GM18907 (cell line): ENCODE measurements at regions not wholly inside any gene's neighbourhood (a gene's known extent, or its start where the extent isn't known, plus 50 kb on each side); places are given as distances from the start of the nearest gene placed in this dataset.
"Not testable (repeated sequence)": the region's sequence is repeated elsewhere in the genome, so short reads cannot be mapped to it uniquely, and the experiment has no call there.

Experiments
- ATAC-seq: cut with Tn5 transposase; IDR thresholded peaks from one replicate; pipeline ENCODE4 v1.9.1; 2021; ENCODE audit warnings: mild to moderate bottlenecking, moderate library complexity; ENCODE audit not compliant: unreplicated experiment

DNA sequence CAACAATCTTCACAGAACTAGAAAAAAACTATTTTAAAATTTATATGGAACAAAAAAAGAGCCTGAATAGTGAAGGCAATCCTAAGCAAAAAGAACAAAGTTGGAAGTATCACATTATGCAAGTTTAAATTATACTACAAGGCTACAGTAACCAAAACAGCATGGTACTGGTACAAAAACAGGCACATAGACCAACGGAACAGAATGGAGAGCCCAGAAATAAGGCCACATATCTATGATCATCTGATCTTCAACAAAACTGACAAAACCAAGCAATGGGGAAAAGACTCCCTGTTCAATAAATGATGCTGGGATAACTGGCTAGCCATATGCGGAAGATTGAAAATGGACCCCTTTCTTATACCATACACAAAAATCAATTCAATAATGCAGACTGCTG is 74.4 kb upstream of the RTN4 start:
- not testable (repeated sequence) for ATAC-seq

DNA sequence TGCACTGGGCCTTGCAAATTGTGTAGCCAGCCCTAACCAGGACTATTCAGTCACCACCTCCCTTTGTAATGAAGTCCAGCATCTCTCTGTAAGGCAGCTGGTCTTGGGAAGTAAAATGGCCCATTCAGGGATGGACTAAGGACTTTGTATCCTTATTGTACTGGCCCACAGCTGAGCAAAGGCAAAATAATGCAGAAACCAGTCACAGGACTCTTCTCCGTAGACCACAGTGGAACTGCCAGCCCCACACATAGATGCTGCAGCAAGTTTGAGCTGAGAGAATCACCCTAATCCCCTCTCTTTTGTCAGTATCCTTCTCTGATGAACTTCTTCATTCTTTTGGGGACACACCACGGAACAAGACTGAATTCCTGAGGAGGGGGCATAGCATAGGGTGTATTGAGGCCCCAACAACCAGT is 73.6 kb upstream of the RTN4 start:
- no peak for ATAC-seq

- no peak for ATAC-seq
Observed at GRCh38 chr2:55120634-55121359, 70.5 kb upstream of the RTN4 start.

- no peak for ATAC-seq
Observed at GRCh38 chr2:55119711-55120487, 69.6 kb upstream of the RTN4 start.

GRCh38 chr2:55118643-55119083 is 68.4 kb upstream of the RTN4 start:
- no peak for ATAC-seq

GRCh38 chr2:55116966-55117365 is 66.7 kb upstream of the RTN4 start:
- ATAC-seq, result no peak

- no peak for ATAC-seq
Observed at GRCh38 chr2:55116598-55116964, 66.3 kb upstream of the RTN4 start.

GRCh38 chr2:55115761-55116597 is 65.7 kb upstream of the RTN4 start:
- ATAC-seq, result no peak

DNA sequence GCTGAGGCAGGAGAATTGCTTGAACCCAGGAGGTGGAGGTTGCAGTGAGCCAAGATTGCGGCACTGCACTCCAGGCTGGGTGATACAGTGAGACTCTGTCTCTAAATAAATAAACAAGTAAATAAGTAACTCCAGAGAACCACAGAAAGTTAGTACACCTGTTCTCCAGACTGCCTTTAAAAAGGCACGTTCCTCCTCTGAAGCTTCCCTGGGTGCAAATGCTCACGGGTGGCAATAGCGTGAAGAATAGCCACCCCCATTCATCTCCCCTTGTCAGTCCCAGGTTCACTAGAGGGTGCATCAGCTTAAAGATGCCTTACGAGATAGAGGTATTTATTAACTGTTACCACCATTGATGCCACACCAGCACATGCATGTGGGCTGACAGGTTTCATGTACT is 64.3 kb upstream of the RTN4 start:
- ATAC-seq, result peak; percentile 82

DNA sequence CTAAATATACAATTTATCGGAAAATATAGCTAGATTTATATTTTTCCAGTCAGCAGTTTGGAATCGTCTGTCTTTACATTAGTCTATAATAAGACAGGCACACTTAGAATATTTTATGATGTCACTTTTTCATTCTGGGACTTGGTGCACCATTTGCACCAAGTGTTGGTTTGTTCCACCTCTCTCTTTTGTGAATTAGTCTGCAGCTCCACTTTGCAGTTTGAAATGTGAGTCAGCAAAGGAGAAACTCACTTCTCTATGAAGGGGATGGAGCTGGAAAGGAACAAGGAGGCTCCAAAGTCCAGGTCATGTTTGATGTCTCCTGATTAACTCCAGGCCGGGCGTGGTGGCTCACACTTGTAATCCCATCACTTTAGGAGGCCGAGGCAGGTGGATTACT is 63.8 kb upstream of the RTN4 start:
- no peak for ATAC-seq

DNA sequence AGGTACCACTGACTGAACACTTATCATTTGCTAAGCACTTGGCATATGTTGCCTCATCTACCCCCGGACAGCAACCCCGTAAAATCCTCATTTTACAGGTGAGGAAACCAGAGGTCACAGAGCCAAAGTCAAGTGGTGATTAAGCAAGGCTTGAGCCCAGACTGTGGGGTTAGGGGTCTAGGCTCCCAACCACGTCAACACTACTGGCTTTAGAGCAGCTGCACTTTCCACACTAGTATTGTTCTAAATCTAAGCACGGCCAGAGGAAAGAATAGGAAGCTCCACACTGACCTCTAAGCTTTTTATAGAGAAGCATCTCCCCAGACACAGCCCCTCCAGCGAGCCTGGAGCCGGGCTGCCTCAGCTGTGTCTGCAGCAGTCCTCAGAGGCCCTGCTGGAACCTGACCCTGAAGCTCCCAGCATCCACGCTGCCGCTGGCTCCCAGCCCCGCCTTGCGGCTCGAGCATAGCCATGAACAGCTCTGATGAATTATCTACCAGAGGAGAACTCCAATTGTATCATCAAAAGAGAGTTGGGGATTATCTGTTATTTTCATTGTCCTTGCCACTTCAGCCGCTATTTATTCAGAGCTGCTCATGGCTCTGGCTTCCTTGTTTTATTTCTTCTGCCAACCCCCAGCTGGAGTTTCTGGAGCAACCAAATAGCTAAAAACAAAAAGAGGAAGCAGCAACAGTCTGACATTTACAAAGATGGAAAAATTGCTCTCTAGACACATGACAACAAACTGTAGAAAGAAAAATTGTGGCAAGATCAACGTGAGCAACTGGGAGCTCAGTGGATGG is 62.2 kb upstream of the RTN4 start:
- ATAC-seq, result no peak

- ATAC-seq, result peak; percentile 39
Observed at GRCh38 chr2:55111570-55112228, 61.4 kb upstream of the RTN4 start.

GRCh38 chr2:55111230-55111569 is 60.9 kb upstream of the RTN4 start:
- no peak for ATAC-seq

- ATAC-seq, result no peak
Observed at GRCh38 chr2:55109219-55109891, 59.1 kb upstream of the RTN4 start.

DNA sequence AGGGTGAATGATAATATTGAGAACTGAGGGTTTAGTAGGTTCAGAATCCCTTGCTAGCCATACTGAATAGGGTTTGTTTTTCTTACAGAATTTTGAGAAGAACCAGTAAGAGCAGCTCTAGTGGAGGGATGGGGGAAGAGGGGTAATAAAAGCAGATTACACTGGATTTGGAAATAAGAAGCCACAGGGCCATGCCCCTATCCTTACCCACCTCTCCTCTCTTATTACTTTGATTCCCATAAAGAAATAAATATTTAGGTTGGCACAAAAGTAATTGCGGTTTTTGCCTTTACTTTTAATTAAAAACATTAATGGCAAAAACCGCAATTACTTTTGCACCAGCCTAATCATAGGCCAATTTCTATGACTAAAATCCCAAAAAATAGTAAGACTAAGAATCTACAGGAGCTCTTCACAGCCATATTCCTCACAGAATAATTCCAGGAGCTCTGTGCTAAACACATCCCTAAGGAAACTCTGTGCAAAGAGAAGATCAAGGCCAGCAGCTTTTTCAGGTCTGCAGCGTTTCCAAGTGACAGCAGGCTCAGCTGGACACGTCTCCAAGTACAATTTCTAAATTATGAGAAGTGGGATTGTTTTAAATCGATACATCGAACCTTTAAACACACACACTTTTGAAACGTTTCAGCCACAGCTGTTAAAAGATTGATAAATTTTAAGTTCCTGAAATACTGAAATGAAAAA is 58.4 kb upstream of the RTN4 start:
- ATAC-seq, result no peak

GRCh38 chr2:55107436-55107835 is 57.2 kb upstream of the RTN4 start:
- no peak for ATAC-seq

GRCh38 chr2:55106148-55106547 is 55.9 kb upstream of the RTN4 start:
- no peak for ATAC-seq

GRCh38 chr2:55105456-55105855 is 55.2 kb upstream of the RTN4 start:
- no peak for ATAC-seq

GRCh38 chr2:55103046-55103445 is 52.8 kb upstream of the RTN4 start:
- ATAC-seq, result no peak
